IMR-90 (cell line): ENCODE measurements at regions not wholly inside any gene's neighbourhood (a gene's known extent, or its start where the extent isn't known, plus 50 kb on each side); places are given as distances from the start of the nearest gene placed in this dataset.

Experiments used
- ATAC-seq: fragments of 200-7000 bp; cut with Tn5 transposase; 2 replicates; pipeline ENCODE4 v1.9.1; 2020; ENCODE audit warnings: low read depth, mild to moderate bottlenecking, moderate library complexity
- BruUV-seq: library from RNA; stranded (reverse); fragments of 400-500 nt; replicated peaks from 2 replicates; lab custom pipeline; 2021; lab: Mats Ljungman, UMichigan
- CTCF ChIA-PET: fragments of 300-600 bp; formaldehyde crosslinking; extraction: SDS; loops from one replicate; lab custom pipeline; 2021; ENCODE audit warnings: antibody characterized with exemption; lab: Yijun Ruan, JAX
- POLR2A ChIA-PET: fragments of 300-600 bp; sonication (Branson Sonifier 250); formaldehyde crosslinking; loops from one replicate; lab custom pipeline; 2022; ENCODE audit warnings: antibody characterized with exemption; ENCODE audit not compliant: unreplicated experiment; lab: Charles Lee
- DNase-seq: peaks from one replicate; pipeline ENCODE4 v3.0.0; 2013
- H2AFZ ChIP-seq: replicated peaks from 2 replicates; pipeline ENCODE3; 2013; ENCODE audit warnings: low read length, mild to moderate bottlenecking; ENCODE audit not compliant: poor library complexity
- H2AK5ac ChIP-seq: 2 replicates; pipeline ENCODE4 v1.6.1; 2013; ENCODE audit warnings: low read depth, low read length, inconsistent platforms
- H2AK9ac ChIP-seq: replicated peaks from 2 replicates; pipeline ENCODE3; 2013; ENCODE audit warnings: mild to moderate bottlenecking, low read depth, low read length, moderate library complexity; ENCODE audit not compliant: poor library complexity
- H2BK120ac ChIP-seq: 2 replicates; pipeline ENCODE4 v1.6.1; 2013; ENCODE audit warnings: low read depth, low read length, inconsistent platforms
- H2BK15ac ChIP-seq: 3 replicates; pipeline ENCODE4 v1.6.1; 2013; ENCODE audit warnings: low read depth, low read length, inconsistent platforms
- H2BK20ac ChIP-seq: 2 replicates; pipeline ENCODE4 v1.6.1; 2013; ENCODE audit warnings: low read depth, mild to moderate bottlenecking, inconsistent platforms, low read length, moderate library complexity
- H2BK5ac ChIP-seq: 2 replicates; pipeline ENCODE4 v1.6.1; 2013; ENCODE audit warnings: mild to moderate bottlenecking, low read depth, low read length, inconsistent platforms; ENCODE audit not compliant: poor library complexity, severe bottlenecking
- H3K14ac ChIP-seq: replicated peaks from 2 replicates; pipeline ENCODE4 v1.6.1; 2013; ENCODE audit warnings: low read depth, low read length, inconsistent platforms
- H3K18ac ChIP-seq: 2 replicates; pipeline ENCODE4 v1.6.1; 2013; ENCODE audit warnings: low read depth, low read length, control low read depth
- H3K23ac ChIP-seq: 2 replicates; pipeline ENCODE4 v1.6.1; 2013; ENCODE audit warnings: low read depth, low read length, inconsistent platforms
- H3K27ac ChIP-seq: 2 replicates; pipeline ENCODE4 v1.5.1; 2013; ENCODE audit warnings: mild to moderate bottlenecking, control low read depth, low read length; ENCODE audit not compliant: insufficient read depth
- H3K27me3 ChIP-seq: 2 replicates; pipeline ENCODE4 v1.6.1; 2013; ENCODE audit warnings: low read length; ENCODE audit not compliant: control insufficient read depth, insufficient read depth
- H3K36me3 ChIP-seq: 2 replicates; pipeline ENCODE4 v1.6.1; 2013; ENCODE audit warnings: low read length, mixed read lengths; ENCODE audit not compliant: control insufficient read depth, insufficient read depth
- H3K4ac ChIP-seq: 2 replicates; pipeline ENCODE4 v1.6.1; 2013; ENCODE audit warnings: low read depth, low read length, inconsistent platforms
- H3K4me1 ChIP-seq: 2 replicates; pipeline ENCODE4 v1.6.1; 2013; ENCODE audit warnings: low read length, mixed read lengths; ENCODE audit not compliant: control insufficient read depth, insufficient read depth
- H3K4me2 ChIP-seq: 2 replicates; pipeline ENCODE4 v1.6.1; 2013; ENCODE audit warnings: low read depth, mild to moderate bottlenecking, control low read depth, low read length, moderate library complexity
- H3K4me3 ChIP-seq: 2 replicates; pipeline ENCODE4 v1.5.1; 2013; ENCODE audit warnings: low read depth, mild to moderate bottlenecking, control low read depth, low read length, moderate library complexity; ENCODE audit not compliant: insufficient read depth
- H3K56ac ChIP-seq: 2 replicates; pipeline ENCODE4 v1.6.1; 2013; ENCODE audit warnings: low read length, inconsistent platforms; ENCODE audit not compliant: insufficient read depth; ENCODE audit errors: extremely low read depth
- H3K79me1 ChIP-seq, 2 experiments: 2 replicates each; pipeline ENCODE4 v1.6.1; 2013; ENCODE audit warnings: low read length in 2 of 2, inconsistent platforms in 1 of 2, low read depth in 1 of 2
- H3K9ac ChIP-seq: 2 replicates; pipeline ENCODE4 v1.6.1; 2013; ENCODE audit warnings: low read depth, low read length, control low read depth
- H3K9me1 ChIP-seq: 2 replicates; pipeline ENCODE4 v1.6.1; 2013; ENCODE audit warnings: low read length, inconsistent platforms; ENCODE audit not compliant: insufficient read depth
- H3K9me3 ChIP-seq: 2 replicates; pipeline ENCODE4 v1.6.1; 2013; ENCODE audit warnings: low read length; ENCODE audit not compliant: control insufficient read depth, insufficient read depth
- H4K20me1 ChIP-seq: 2 replicates; pipeline ENCODE4 v1.6.1; 2013; ENCODE audit warnings: low read length, inconsistent platforms; ENCODE audit not compliant: insufficient read depth
- H4K5ac ChIP-seq: 2 replicates; pipeline ENCODE4 v1.6.1; 2013; ENCODE audit warnings: mild to moderate bottlenecking, low read depth, low read length, control low read depth
- H4K8ac ChIP-seq, 2 experiments: 2 replicates each; pipeline ENCODE4 v1.6.1; 2013; ENCODE audit warnings: low read depth in 2 of 2, low read length in 2 of 2, control low read depth in 1 of 2, inconsistent platforms in 1 of 2
- H4K91ac ChIP-seq: 2 replicates; pipeline ENCODE4 v1.6.1; 2013; ENCODE audit warnings: low read depth, low read length, inconsistent platforms; ENCODE audit not compliant: insufficient read depth
- CEBPB ChIP-seq: IDR thresholded peaks from 2 replicates; pipeline ENCODE4 v1.6.1; 2012; ENCODE audit warnings: low read depth, low read length, improper control_type of control experiment
- CHD1 ChIP-seq: IDR thresholded peaks from 2 replicates; pipeline ENCODE4 v1.6.1; 2012; ENCODE audit warnings: low read depth, low read length, improper control_type of control experiment
- CTCF ChIP-seq: conservative IDR thresholded peaks from 2 replicates; pipeline ENCODE4 v1.5.1; 2012; ENCODE audit warnings: mild to moderate bottlenecking, low read depth, low read length, improper control_type of control experiment
- FOS ChIP-seq: fragments of 150-350 bp; IDR thresholded peaks from 2 replicates; pipeline ENCODE4 v1.6.1; 2016; ENCODE audit warnings: low read depth, low read length
- MAFK ChIP-seq: IDR thresholded peaks from 2 replicates; pipeline ENCODE4 v1.6.1; 2012; ENCODE audit warnings: low read depth, low read length, improper control_type of control experiment
- MAZ ChIP-seq: IDR thresholded peaks from 2 replicates; pipeline ENCODE4 v1.6.1; 2012; ENCODE audit warnings: low read depth, mild to moderate bottlenecking, low read length, improper control_type of control experiment, moderate library complexity, borderline replicate concordance
- MXI1 ChIP-seq: IDR thresholded peaks from 2 replicates; pipeline ENCODE4 v1.6.1; 2012; ENCODE audit warnings: low read depth, mild to moderate bottlenecking, low read length, moderate library complexity, borderline replicate concordance
- USF2 ChIP-seq: fragments of 150-350 bp; IDR thresholded peaks from 2 replicates; pipeline ENCODE4 v1.6.1; 2017; ENCODE audit warnings: mild to moderate bottlenecking, antibody characterized with exemption, low read length, low read depth
- WGBS, 2 experiments: methylation state at CpG; one replicate each; pipeline versions ENCODE4 v1.1.5 to v1.1.7; 2013; ENCODE audit warnings: missing lambda C conversion rate in 2 of 2; ENCODE audit not compliant: insufficient read length in 1 of 2; ENCODE audit errors: extremely low coverage in 2 of 2; 5-methylcytosine and 5-hydroxymethylcytosine counted together
- dilution Hi-C: fragments of 300-500 bp; cut with HindIII; formaldehyde crosslinking; loops from one replicate; pipeline ENCODE4 v1.14.3; 2018; ENCODE audit warnings: low sequenced_read_pairs; ENCODE audit not compliant: unreplicated experiment
- in situ Hi-C: fragments of 300-500 bp; cut with MboI; formaldehyde crosslinking; loops from 3 replicates; pipeline ENCODE4 v1.14.3; 2019; ENCODE audit warnings: low sequenced_read_pairs, inconsistent platforms, mixed read lengths
- intact Hi-C: fragments of 100-400 bp; cut with micrococcal nuclease; formaldehyde crosslinking; loops from 2 replicates; pipeline ENCODE4 v1.10.0; 2022

- H2AFZ ChIP-seq = no peak overlapping the region
- no peak overlapping the region for H2BK120ac ChIP-seq
- CTCF ChIA-PET = interaction anchor here (0.6 to 0.8 kb wide), 2 partner anchors 43 to 1029 kb away, joined by 3 to 4 read pairs; no protein-coding TSS in a partner anchor
- WGBS, 2 experiments = 94% methylated on average over 3 of the region's 20 CpGs; no CpG with 5 or more reads in 1 of the 2 experiments
- H4K8ac ChIP-seq = no peak overlapping the region
- TF ChIP-seq CTCF = no peak
- TF ChIP-seq CEBPB = no peak
- no peak for TF ChIP-seq FOS
- TF ChIP-seq CHD1 = no peak
- TF ChIP-seq MAZ = no peak
- TF ChIP-seq USF2 = no peak
- no peak for TF ChIP-seq MAFK
- TF ChIP-seq MXI1 = no peak
- no peak overlapping the region for H3K9ac ChIP-seq
- in situ Hi-C loops = no loop called here
- H3K27me3 ChIP-seq = peaks cover 3% of the 10 kb centered on the region
- intact Hi-C loops = no loop called here
- H4K91ac ChIP-seq = no peak overlapping the region
- no peak overlapping the region for H3K14ac ChIP-seq
- no peak overlapping the region for H2AK5ac ChIP-seq
- no peak overlapping the region for H3K4ac ChIP-seq
- no peaks in the 10 kb centered on the region for H3K4me1 ChIP-seq
- H3K4me2 ChIP-seq = no peak overlapping the region
- no peak overlapping the region for H3K27ac ChIP-seq
- no peak overlapping the region for H2BK15ac ChIP-seq
- H3K9me3 ChIP-seq = no peaks in the 10 kb centered on the region
- no peak overlapping the region for H2BK5ac ChIP-seq
- POLR2A ChIA-PET = no interaction called here
- H3K9me1 ChIP-seq = no peaks in the 10 kb centered on the region
- ATAC-seq (no peak), DNase-seq (no peak)
- no peak overlapping the region for H3K23ac ChIP-seq
- dilution Hi-C loops = no loop called here
- H4K5ac ChIP-seq = no peak overlapping the region
- H3K36me3 ChIP-seq = no peaks in the 10 kb centered on the region
- no peaks in the 10 kb centered on the region for H3K79me1 ChIP-seq
- H3K56ac ChIP-seq = no peak overlapping the region
- H2BK20ac ChIP-seq = no peak overlapping the region
- no peak overlapping the region for H2AK9ac ChIP-seq
- BruUV-seq = no TSS peak
- no peak overlapping the region for H3K4me3 ChIP-seq
- H4K20me1 ChIP-seq = no peaks in the 10 kb centered on the region
- H3K18ac ChIP-seq = no peak overlapping the region
Measured at GRCh38 chr10:89829262-89829886, 128.0 kb downstream of the KIF20B start.
